ENCODE measurements at regions not wholly inside any gene's neighbourhood (a gene's known extent, or its start where the extent isn't known, plus 50 kb on each side); places are given as distances from the start of the nearest gene placed in this dataset.
A peak's percentile ranks its signal among the peaks of the same experiment; 100 is the strongest.
"Not testable (repeated sequence)": the region's sequence is repeated elsewhere in the genome, so short reads cannot be mapped to it uniquely, and the experiment has no call there.

DNA sequence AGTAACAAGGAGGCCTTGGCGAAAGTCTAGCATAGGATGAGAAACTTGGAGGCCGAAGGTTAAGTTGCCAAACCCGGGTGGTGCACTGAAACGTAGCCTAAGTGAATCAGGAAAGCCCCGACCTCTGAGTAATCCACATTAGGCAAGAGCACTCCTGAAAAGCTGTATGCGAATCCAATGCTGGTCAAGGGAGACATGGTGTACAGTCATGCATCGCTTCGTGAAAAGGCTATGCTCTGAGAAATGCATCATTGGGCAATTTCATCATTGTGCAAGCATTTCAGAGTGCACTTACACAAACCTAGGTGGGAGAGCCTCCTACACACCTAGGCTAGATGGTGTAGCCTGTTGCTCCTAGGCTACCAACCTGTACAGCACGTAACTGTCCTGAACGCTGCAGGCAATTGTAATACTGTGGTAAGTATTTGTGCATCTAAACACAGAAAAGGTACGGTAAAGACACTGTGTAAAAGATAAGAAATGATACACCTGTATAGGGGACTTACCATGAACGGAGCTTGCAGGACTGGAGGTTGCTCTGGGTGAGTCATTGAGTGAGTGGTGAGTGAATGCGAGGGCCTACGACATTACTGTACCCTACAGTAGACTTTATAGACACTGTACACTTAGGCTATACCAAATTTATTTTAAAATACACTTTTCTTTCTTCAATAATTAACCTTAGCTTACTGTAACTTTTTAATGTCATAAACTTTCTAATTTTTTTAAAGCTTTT, 222.5 kb downstream of the SHQ1 start:
- peak; percentile 17 for DNase-seq

DNA sequence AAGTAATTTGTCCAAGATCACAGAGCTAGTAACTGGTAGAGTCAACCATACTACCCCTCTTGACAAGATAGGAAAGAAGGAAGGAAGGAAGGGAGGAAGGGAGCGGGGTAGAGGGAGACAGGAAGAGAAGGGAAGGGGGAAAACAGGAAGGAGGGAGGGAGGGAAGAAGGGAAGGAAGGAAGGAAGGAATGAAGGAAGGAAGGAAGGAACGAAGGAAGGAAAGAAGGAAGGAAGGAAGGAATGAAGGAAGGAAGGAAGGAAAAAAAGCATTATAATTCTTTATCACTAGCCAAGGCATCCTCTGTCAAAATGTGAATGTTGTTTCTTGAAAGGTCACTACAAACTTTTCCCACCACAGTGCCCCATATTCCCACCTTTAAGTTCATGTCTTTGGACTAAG, 223.6 kb downstream of the SHQ1 start:
- no peak for DNase-seq

DNA sequence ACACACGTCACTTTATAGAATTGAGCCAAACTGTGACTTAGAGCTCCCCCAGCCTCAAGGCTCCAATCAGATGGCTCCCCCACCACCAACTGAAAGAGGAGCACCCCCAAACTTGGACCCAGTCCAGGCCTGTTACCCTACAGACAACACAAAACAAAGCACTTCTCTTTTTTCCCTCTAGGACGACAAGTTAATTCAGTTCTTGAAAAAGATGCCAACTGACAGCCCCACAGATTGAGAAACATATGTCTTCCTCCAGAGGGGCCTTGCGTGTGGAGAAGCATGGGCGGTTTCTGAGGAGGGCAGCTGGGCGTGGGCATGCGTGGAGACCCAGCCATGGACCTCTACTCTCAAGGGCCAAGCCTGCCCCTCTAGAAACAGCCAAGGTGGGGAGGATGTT, 229.5 kb downstream of the SHQ1 start:
- no peak for DNase-seq

DNA sequence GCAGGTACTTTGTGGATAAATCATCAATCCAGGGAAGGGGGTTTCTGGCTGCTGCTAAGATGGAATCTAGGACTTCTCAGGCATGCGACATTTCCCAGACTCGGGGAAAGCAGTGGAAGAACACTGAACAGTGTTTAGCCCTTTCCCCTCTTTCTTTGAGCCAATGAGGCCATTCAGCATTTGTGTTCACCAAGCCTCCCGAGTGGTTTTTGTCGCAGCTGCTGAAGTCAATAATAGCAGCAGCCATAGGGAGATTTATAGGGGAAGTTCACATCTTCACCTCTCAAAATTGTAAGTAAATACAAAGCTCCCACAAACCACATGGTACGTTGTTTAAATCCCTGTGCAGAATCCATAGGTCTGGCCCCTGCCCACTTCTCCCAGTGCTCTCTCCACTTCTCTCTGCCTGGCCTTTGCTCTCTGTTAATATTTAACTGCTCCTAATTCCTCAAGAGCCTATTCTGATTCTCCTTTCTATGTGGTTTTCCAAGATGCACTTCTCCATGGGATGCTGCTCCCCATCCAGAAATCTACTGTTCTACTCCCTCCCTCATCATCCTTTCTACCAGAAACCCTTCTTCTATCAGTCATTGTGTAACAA, 230.7 kb downstream of the SHQ1 start:
- DNase-seq, result no peak

DNA sequence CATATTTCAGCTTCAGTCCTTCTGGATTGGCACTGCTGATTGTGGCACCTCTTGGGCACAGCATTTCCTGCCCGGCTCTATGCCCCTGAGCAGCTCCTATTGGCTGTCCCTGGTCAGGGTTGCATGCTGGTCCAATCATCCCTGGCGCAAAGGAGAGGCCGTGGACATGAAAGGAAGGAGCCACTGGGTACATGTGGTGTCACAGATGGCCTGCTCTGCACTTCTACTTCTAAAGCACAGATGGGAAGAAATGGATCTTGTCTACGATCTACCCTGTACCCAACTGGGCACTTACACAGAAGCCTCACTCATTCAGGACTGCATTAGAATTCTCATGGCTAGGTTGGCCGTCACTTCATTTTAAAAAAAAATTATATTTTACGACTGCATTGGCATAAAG, 232.5 kb downstream of the SHQ1 start:
- DNase-seq, result no peak

DNA sequence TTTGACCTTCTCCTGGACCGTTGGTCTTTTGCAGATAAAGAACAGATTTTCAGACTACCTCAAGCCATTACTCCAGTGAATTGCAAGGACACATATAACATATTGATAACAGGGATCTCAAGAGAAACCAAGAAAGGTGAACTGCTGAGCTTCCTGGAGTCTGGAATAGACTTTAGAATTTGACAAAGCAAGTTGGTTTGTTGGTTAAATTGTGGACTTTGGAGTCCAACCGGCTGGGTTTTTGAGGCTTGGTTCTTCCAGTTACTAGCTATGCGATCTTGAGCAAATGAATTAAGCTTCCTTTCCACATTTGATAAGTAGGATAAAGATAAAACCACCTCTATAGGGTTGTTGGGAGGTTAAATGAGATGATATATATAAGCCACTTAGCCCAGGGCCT, 233.1 kb downstream of the SHQ1 start:
- DNase-seq, result no peak

DNA sequence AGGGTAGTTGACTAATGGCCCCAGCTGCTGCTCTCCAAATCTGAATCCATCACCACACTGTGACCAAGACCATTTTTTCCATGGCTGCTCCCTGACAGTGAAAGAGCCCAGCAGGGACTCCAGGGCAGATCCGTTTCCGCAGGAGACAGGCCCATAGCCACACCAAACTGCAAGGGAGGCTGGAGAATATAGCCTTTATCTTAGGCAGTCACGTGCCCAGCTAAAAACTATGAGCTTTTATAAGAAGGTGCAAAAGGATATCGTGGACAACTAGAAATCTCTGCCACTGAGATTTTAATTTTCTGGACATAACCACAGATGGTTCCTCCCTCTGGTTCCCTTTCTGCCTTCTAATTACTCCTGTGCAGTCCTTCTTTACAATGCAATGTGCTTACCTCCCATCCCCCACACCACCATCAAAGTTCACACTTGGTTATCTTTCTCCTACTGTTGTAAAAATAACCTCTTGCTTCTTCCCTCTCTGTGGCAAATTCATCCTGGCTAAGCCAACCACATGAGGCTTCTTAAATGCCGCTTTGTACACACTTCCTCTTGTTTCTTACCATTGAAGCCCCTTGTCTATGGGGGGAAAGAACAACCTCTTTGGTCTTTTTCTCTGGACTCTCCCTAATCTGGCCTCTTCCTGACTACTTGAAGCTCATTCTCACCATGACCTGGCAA, 233.7 kb downstream of the SHQ1 start:
- DNase-seq, result no peak

DNA sequence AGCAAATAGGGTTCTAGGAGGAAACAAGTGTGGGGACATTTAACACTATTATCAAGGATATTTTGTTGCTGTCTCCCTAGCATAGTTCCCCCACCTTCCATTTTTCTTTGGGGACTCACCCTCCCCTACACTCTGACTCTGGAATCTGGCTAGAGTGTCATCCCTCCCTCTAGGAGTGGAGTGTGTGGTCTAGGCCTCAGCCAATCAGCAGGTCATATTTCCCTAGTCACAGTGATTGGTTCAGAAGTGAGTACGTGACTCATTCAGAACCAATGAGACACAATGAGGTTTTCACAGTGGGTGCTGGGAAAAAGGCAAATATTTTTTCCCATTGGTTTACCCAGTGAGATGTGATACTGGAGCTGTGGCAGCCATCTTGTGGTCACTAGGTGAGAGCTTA, 234.4 kb downstream of the SHQ1 start:
- no peak for DNase-seq

DNA sequence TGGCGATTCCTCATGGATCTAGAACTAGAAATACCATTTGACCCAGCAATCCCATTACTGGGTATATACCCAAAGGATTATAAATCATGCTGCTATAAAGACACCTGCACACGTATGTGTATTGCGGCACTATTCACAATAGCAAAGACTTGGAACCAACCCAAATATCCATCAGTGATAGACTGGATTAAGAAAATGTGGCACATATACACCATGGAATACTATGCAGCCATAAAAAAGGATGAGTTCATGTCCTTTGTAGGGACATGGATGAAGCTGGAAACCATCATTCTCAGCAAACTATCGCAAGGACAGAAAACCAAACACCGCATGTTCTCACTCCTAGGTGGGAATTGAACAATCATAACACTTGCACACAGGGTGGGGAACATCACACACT, 239.1 kb downstream of the SHQ1 start:
- not testable (repeated sequence) for DNase-seq

DNA sequence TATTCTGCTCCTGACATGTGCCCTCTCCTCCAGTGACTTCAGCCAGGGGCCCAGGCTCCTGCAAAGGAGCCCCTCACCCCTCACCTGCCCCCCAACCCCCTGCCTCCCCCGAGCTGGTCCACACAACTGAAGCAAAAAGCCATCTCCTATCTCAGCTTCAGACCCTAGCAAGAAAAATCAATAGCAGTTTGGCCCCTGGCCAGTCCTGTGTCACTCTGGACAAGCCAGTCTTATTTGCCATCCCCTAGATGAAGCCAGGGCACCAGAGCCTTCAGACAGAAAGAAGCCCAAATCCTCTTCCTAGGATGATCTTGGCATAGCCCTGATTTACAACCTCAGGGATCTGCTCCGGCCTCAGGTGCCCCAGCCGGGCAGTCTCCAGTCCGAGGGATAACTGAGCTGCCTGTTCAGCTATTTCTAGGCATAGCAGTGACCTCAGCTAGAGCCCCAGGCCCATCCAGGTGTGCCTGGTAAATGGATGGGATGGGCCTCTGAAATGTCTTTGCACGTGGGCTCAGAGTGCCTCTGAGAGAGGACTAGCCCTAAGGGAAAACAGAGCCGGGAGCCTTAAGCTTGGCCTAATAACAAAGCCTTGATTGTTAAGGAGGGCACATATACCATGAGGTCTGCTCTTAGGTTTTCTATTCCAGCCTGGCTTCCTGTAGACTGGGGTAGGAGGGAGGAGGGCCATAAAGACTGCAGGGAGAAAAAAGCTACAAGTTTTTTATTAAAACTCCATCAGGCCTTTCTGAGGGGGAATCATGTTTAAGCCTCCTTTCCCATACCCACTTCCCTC, 242.0 kb downstream of the SHQ1 start:
- no peak for DNase-seq

DNA sequence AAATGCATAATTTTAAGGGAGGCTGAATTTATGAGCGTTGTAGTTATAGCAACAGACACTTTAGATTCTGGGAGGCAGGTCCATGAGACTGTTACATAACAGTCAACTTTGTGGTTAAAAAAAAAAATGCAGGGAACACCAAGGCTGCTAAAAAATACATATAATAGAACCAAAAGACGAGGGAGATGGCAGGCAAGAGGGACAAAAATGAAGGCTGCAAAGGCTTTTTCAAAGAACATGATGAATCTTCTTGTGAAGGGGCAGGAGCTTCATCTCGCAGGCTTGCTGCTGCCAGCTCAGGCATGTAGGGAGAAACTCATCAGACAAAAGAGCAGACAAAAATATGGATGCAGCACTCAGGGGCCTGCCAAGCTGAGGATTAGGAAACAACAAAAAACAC, 243.9 kb downstream of the SHQ1 start:
- no peak for DNase-seq

DNA sequence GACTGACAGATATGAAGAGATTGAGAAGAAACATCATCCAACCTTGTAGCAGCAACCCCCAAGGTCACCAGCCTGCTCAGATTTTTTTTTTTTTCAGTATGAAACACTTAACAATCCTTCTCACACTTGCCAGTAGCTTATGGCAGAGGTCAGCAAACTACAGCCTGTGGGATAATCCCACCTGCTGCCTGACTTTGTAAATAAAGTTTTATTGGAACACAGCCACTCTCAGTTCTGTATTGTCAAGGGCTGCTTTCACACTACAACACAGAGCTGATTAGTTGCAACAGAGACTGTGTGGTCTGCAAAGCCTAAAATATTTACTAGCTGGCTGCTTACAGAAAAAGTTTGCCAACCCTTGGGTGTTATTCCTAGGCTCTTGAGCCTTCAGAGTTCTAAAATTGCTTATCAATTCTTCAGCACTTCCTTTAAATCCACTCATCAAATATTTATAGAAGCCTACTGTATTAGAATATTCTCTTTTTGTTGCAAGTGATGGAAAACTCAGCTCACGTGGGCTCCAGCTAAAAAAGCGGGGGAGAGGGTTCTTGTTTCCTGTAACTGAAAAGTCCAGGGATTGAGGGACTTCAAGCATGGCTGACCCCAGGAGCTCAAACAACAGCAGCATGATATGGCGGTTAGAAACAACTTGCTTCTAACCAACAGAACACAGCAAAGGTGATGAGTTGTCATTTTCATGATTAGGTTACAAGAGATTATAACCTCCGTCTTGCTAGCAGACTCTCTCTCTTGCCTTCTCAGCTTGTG, 246.1 kb downstream of the SHQ1 start:
- no peak for DNase-seq

DNA sequence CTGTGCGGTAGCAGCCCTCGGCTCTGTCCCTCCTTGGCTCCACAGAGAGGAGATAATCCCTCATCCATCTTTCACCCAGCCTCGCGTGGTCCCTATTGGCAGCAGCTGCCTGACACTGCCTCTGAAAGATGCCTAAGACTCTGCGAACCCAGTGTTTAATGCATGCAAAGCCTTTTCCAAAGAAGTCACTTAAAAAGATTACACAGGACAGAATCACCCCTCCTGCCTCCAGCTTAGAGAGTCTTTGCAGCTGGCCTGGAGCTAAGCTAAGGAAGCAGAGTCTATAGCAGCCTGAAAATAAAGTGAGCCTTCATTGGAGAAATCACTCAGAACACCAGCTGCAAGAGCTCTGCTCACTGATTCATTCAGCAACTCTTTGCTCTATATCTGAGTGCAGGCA, 247.2 kb downstream of the SHQ1 start:
- DNase-seq, result no peak

DNA sequence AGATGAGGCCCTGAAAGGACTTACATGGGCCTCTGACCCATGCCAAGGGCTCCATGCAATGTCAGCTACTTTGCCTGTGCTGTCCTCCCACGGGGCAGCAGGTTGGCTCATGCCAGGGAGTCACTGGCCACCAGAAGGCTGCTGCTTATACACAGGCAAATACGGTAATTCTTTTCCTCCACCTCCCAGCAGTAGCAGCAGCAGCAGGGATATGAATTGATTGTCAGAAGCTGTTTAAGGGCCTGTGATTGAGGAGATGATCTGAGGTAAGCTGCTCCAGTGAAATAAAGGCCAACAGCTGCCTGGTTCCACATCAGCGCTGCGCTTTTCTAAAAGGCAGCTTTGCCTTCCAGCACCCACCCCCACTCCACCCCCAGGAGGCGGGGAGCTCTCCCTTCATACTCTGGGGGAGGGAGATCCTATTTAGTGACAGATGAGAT, 250.5 kb downstream of the SHQ1 start:
- DNase-seq, result peak; percentile 9

DNA sequence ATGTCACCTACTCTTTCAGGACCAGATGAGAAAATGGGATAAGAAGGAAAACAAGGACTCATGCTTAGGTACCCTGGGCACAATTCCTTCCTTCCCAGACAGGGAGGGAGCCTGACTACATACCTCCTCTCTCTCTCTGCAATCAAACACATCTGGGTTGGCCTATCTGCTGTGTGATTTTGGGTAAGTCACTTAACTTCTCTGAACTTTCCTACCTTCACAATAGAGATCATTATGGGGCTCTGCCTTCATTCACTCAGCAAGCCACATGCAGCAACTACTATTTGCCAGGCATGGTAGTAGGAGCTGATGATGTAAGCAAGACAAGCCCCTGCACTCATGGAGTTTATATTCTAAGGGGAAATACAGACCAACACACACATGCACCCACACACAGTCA, 251.2 kb downstream of the SHQ1 start:
- DNase-seq, result no peak

DNA sequence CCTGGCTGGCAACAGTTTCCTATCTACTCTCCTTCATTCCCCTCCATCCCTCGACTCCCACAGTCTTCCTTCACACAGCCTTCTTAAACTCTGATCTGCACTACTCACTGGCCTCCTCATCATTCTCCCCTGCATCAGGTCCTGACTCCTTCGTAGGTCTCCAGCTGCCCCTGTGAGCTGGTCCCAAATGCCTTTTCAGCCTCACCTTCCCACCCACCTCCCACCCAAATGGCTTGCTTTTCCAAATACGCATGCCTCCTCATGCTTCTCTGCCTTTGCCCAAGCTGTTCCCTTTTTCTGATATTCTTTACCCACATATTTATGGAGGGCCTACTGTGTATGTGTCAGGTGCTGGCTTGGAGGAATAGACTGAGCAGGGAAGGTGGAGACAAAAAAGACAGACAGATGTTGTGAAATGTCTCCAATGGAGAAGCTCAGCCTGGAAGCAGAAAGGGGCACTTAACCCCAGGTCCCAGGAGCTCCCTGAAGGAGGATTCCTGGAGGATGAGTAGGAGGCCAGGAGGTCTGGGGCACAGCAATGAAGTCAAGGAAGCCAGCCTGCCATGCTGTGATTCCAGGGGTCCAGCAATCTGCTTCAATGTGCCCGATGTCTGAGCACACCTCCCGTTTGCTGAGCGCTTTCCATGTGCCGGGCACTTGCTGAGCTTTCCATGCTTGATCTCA, 252.2 kb downstream of the SHQ1 start:
- peak; percentile 21 for DNase-seq

DNA sequence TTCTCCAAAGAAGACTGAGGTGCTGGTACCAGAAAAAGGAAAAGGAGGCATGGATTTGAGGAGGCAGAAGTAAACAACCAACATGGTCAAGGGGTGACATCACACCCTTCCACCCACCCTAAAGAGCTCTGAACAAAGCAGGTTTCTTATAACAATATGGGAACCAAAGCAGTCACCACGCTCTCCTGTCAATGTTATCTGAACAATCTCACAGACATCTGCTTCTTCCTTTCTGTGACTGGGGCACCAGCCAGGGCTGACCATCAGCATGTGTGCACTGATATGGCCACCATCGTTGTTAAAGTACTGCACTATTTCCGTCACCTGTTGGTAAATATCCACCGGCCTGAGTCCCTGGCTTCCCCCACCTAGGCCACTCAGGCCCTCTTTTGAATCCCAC, 252.9 kb downstream of the SHQ1 start:
- no peak for DNase-seq

DNA sequence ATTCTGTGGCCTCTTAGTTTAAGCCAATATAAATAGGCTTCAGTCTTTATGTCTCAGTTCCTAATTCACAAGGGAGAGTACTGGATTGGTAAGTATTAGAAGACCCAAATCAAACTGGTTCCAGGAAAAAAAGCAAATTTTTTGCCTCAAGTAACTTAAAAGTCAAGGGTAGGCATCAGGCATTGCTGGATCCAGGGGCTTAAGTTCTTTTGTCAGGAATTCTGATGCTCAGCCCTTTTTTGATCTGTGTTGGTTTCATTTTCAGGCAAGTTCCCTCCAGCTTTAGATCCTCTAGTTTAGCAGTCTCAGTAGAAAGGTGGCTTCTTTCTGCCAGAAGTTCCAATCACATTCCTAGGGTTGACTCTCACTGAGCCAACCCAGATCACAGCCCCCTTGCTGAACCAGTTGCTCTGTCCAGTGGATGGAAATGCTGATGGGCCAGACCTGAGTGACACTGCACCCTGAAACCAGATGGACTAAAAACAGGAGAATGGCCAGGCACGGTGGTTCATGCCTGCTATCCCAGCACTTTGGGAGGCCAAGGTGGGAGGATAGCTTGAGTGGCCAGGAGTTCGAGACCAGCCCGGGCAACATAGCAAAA, 253.5 kb downstream of the SHQ1 start:
- DNase-seq, result no peak

DNA sequence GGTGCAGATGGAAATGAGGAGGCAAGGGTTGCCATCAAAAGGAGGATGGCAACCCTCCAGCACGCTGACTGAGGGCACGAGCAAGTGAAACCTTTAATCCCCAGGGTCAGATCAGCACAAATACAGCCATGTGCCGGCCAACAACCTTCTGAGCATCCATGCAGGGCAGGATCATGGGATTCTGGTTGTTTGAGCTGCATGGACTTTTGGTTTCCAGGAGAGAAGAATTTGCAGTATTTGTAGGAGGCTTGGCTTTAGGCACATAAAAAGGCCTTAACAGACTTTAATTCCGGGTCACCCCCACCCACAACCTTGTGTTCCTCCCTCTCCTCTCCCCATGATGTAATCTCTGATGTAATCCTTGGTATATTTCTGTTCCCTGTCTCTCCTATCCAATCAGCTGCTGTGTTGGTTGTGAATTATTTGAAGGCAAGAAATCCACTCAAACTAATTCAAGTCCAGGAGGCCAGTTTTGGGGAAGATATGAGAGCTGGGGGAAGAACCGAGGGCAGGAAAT, 254.3 kb downstream of the SHQ1 start:
- DNase-seq, result peak; percentile 68

DNA sequence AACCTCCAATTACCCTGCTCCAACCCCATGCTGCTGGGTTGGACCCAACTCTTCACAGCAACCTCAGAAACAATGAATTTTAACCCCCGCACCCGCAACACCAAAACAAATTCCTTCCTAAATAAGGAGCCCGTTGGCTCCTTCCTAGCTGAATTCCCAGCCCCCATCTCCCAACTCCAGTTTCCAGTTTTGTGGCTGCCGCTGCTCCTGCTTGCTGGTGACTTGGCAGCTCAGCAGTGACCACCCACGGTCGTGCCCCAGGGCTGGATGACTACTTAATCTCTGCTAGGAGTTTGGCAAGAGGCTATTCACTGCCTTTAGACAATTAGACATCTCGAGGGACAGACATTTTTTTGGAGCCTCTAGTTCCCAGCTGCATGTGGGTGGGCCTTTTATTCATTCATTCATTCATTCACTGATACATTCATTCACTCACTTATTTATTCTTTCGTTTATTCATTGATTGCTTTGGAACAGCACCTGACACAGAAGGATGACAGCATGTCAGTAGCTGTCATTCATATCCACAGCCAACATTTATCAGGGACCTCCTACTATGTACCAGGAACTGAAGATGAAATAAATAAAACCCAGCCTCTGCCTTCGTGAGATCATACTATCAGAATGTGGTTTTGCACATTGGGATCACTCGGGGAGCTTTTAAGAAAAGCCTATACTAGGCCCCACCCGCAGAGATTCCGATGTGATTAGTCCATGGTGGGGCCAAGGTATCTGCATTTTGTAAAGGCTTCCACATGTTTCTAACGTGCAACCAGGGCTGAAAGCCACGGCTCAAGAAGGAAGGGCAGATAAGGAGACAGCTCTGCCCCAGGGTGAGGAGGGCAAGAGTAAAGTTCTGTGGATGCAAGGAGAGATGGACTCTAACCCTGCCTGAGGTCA, 256.5 kb downstream of the SHQ1 start:
- DNase-seq, result peak; percentile 94
